ENCODE measurements at regions not wholly inside any gene's neighbourhood (a gene's known extent, or its start where the extent isn't known, plus 50 kb on each side); places are given as distances from the start of the nearest gene placed in this dataset.

DNA sequence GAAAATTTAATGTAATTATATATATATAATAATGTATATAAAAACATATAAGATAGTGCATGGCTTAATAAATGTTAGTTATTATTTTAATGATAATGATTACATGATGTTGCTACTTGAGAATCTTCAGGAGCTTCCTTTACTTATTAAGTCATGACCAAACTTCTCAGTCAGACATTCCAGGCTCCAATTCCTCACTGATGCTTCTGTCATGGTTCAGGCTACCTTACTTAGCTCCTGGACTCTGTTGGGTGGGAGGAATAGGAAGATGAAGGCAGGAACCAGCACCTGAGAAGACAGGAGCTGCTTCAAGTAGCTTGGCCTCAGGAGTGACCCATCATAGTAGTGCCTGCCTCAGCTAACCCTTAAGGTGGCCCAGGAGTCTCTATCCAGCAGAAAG lies 55.0 kb upstream of the EEPD1 start:
- TF ChIP-seq, protein P1, sequence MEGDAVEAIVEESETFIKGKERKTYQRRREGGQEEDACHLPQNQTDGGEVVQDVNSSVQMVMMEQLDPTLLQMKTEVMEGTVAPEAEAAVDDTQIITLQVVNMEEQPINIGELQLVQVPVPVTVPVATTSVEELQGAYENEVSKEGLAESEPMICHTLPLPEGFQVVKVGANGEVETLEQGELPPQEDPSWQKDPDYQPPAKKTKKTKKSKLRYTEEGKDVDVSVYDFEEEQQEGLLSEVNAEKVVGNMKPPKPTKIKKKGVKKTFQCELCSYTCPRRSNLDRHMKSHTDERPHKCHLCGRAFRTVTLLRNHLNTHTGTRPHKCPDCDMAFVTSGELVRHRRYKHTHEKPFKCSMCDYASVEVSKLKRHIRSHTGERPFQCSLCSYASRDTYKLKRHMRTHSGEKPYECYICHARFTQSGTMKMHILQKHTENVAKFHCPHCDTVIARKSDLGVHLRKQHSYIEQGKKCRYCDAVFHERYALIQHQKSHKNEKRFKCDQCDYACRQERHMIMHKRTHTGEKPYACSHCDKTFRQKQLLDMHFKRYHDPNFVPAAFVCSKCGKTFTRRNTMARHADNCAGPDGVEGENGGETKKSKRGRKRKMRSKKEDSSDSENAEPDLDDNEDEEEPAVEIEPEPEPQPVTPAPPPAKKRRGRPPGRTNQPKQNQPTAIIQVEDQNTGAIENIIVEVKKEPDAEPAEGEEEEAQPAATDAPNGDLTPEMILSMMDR (IDR thresholded peaks at IDR 0.05) = no peak
- no peak for DNase-seq
- Histone ChIP-seq H3K9me3 (no peaks in the 10 kb centered on the region), H3K4me1 (no peaks in the 10 kb centered on the region), H3K4me3 (no peak overlapping the region), H3K27ac (no peak overlapping the region), H3K9ac (ENCODE audit: low read depth in 2 of 2, low read length in 2 of 2) (no peak overlapping the region), H3K27me3 (no peaks in the 10 kb centered on the region), H3K36me3 (no peaks in the 10 kb centered on the region)
- intact Hi-C loops (cut with DNase I) = no loop called here

DNA sequence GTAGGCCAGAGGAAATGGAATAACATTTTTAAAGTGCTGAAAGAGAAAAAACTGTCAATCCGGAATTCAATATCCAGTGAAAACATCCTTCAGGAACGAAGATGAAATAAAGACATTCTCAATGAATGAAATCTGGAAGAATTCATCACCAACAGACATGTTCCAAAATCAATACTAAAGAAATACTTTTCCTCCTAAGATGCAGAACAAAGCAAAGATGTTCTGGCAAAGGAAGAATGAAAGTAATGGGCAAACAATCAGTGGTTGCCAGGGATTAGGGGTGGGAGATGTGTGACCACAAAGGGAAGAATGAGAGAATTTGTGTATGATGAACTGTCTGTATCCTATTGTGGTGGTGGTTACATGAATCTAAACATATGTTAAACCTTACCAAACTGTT lies 52.8 kb upstream of the EEPD1 start:
- no peak overlapping the region for H3K27ac ChIP-seq
- H3K36me3 ChIP-seq = no peaks in the 10 kb centered on the region
- TF ChIP-seq, protein P1 (IDR thresholded peaks at IDR 0.05) = no peak
- DNase-seq = no peak
- H3K9me3 ChIP-seq = no peaks in the 10 kb centered on the region
- no peaks in the 10 kb centered on the region for H3K4me1 ChIP-seq
- H3K4me3 ChIP-seq = no peak overlapping the region
- intact Hi-C loops (cut with DNase I) = no loop called here
- H3K27me3 ChIP-seq = no peaks in the 10 kb centered on the region
- no peak overlapping the region for H3K9ac ChIP-seq (ENCODE audit: low read depth in 2 of 2, low read length in 2 of 2)

DNA sequence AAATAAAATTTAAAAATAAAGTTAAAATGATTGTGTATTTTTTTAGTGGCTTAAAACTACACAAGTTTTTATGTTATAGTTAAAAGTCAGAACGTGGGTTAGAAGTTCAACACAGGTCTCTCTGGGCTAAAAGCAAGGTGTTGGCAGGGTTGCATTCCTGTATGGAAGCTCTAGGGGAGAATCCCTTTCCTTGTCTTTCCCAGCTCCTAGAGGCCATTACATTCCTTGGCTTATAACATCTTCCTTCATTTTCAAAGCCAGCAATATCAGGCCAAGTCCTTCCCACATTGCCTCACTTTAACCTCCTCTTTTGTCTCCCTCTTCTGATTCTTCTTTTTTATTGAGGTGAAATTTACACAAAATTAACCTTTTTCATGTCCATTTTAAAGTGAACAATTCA lies 52.4 kb upstream of the EEPD1 start:
- TF ChIP-seq, protein P1 (IDR thresholded peaks at IDR 0.05) = no peak
- Histone ChIP-seq H3K27ac (no peak overlapping the region), H3K9me3 (no peaks in the 10 kb centered on the region), H3K9ac (ENCODE audit: low read depth in 2 of 2, low read length in 2 of 2) (no peak overlapping the region), H3K27me3 (no peaks in the 10 kb centered on the region), H3K36me3 (no peaks in the 10 kb centered on the region), H3K4me3 (no peak overlapping the region), H3K4me1 (no peaks in the 10 kb centered on the region)
- intact Hi-C loops (cut with DNase I) = no loop called here
- DNase-seq = no peak
